GM12878 (cell line): ENCODE measurements at regions not wholly inside any gene's neighbourhood (a gene's known extent, or its start where the extent isn't known, plus 50 kb on each side); places are given as distances from the start of the nearest gene placed in this dataset.

ENCODE experiments used
- ATAC-seq: fragments of 200-7000 bp; cut with Tn5 transposase; 3 replicates; pipeline ENCODE4 v1.9.1; 2020; ENCODE audit warnings: mild to moderate bottlenecking, moderate library complexity
- BruUV-seq: library from RNA; stranded (reverse); fragments of 400-500 nt; replicated peaks from 2 replicates; lab custom pipeline; 2021; lab: Mats Ljungman, UMichigan
- CTCF ChIA-PET: fragments of 300-600 bp; sonication (Branson Sonifier 250); formaldehyde crosslinking; extraction: SDS; loops from one replicate; lab custom pipeline; 2021; ENCODE audit warnings: inconsistent platforms; lab: Yijun Ruan, JAX
- POLR2A ChIA-PET: fragments of 350-600 bp; formaldehyde crosslinking; extraction: SDS; loops from one replicate; lab custom pipeline; 2021; ENCODE audit warnings: inconsistent platforms; lab: Charles Lee
- RAD21 ChIA-PET: fragments of 300-600 bp; sonication (Branson Sonifier 250); formaldehyde crosslinking; loops from one replicate; lab custom pipeline; 2023; ENCODE audit warnings: antibody characterized with exemption; ENCODE audit not compliant: unreplicated experiment; lab: Charles Lee
- SMC1A ChIA-PET: fragments of 300-600 bp; sonication (Branson Sonifier 250); formaldehyde crosslinking; loops from one replicate; lab custom pipeline; 2023; ENCODE audit not compliant: unreplicated experiment, uncharacterized antibody; lab: Charles Lee
- DNase-seq: peaks from one replicate; pipeline ENCODE4 v3.0.0-alpha.2; 2011; ENCODE audit warnings: low read depth, low spot score
- FAIRE-seq: peaks from 3 replicates; lab custom pipeline; 2011; peaks lifted over from hg19 to GRCh38; lab: Jason Lieb, UNC
- H2AFZ ChIP-seq: 2 replicates; pipeline ENCODE4 v1.6.0; 2011; ENCODE audit warnings: low read depth, low read length, control low read depth; ENCODE audit not compliant: control insufficient read depth
- H3K27ac ChIP-seq: 2 replicates; pipeline ENCODE4 v1.5.1; 2011; ENCODE audit warnings: control low read depth; ENCODE audit not compliant: control insufficient read depth, insufficient read depth
- H3K27me3 ChIP-seq, 2 experiments: replicated peaks in 1 of 2; 2 replicates each; pipeline versions ENCODE4 v1.6.0 to v1.6.1; 2011; ENCODE audit warnings: low read length in 1 of 2; ENCODE audit not compliant: control insufficient read depth in 2 of 2, insufficient read depth in 2 of 2
- H3K36me3 ChIP-seq, 2 experiments: 2 replicates each; pipeline ENCODE4 v1.5.1; 2011; ENCODE audit warnings: low read length in 1 of 2; ENCODE audit not compliant: control insufficient read depth in 2 of 2, insufficient read depth in 2 of 2
- H3K4me1 ChIP-seq: 2 replicates; pipeline ENCODE4 v1.6.1; 2011; ENCODE audit warnings: mild to moderate bottlenecking, low read length, moderate library complexity, mixed read lengths; ENCODE audit not compliant: control insufficient read depth, insufficient read depth
- H3K4me2 ChIP-seq: 2 replicates; pipeline ENCODE4 v1.6.0; 2011; ENCODE audit warnings: control low read depth; ENCODE audit not compliant: control insufficient read depth, insufficient read depth
- H3K4me3 ChIP-seq: fragments of 200-600 bp; sonication (generic); 2 replicates; pipeline ENCODE4 v1.5.1; 2016
- H3K79me2 ChIP-seq: 2 replicates; pipeline ENCODE4 v1.6.0; 2011; ENCODE audit warnings: low read length; ENCODE audit not compliant: control insufficient read depth, insufficient read depth
- H3K9ac ChIP-seq: 2 replicates; pipeline ENCODE4 v1.8.0; 2011; ENCODE audit warnings: low read length, control low read depth, mixed read lengths; ENCODE audit not compliant: control insufficient read depth, insufficient read depth
- H3K9me3 ChIP-seq: replicated peaks from 3 replicates; pipeline ENCODE4 v1.5.1; 2011; ENCODE audit warnings: mild to moderate bottlenecking, low read length; ENCODE audit not compliant: control insufficient read depth, insufficient read depth
- H4K20me1 ChIP-seq: 2 replicates; pipeline ENCODE4 v1.6.0; 2011; ENCODE audit not compliant: control insufficient read depth, insufficient read depth
- CEBPZ ChIP-seq: fragments of 150-350 bp; IDR thresholded peaks from 2 replicates; pipeline ENCODE4 v1.6.1; 2016; ENCODE audit warnings: low read depth, low read length
- PKNOX1 ChIP-seq: fragments of 450-650 bp; IDR thresholded peaks from 2 replicates; pipeline ENCODE4 v1.6.1; 2016; ENCODE audit warnings: mild to moderate bottlenecking
- RBBP5 ChIP-seq: fragments of 200-600 bp; sonication (generic); conservative IDR thresholded peaks from 2 replicates; pipeline ENCODE4 v1.6.1; 2016
- RCOR1 ChIP-seq: conservative IDR thresholded peaks from 2 replicates; pipeline ENCODE4 v1.6.1; 2012; ENCODE audit warnings: low read depth, low read length, improper control_type of control experiment
- SIN3A ChIP-seq: IDR thresholded peaks from 2 replicates; pipeline ENCODE4 v1.6.1; 2012; ENCODE audit warnings: low read depth, low read length, improper control_type of control experiment
- SUPT20H ChIP-seq: IDR thresholded peaks from 2 replicates; pipeline ENCODE4 v1.6.1; 2011; ENCODE audit warnings: low read depth, mild to moderate bottlenecking, low read length, moderate library complexity, borderline replicate concordance; ENCODE audit not compliant: control insufficient read depth
- USF2 ChIP-seq: IDR thresholded peaks from 2 replicates; pipeline ENCODE4 v1.6.1; 2011; ENCODE audit warnings: low read depth, low read length, improper control_type of control experiment, borderline replicate concordance
- YY1 ChIP-seq: IDR thresholded peaks from 2 replicates; pipeline ENCODE4 v1.6.1; 2011; ENCODE audit warnings: low read depth, mild to moderate bottlenecking, low read length
- ZBTB11 ChIP-seq: fragments of 450-650 bp; formaldehyde crosslinking; IDR thresholded peaks from 2 replicates; pipeline ENCODE4 v1.5.0; 2022; ENCODE audit warnings: mild to moderate bottlenecking, missing genetic modification characterization
- ZNF24 ChIP-seq: fragments of 450-650 bp; IDR thresholded peaks from 2 replicates; pipeline ENCODE4 v1.6.1; 2017; ENCODE audit warnings: antibody characterized with exemption, mild to moderate bottlenecking
- WGBS: methylation state at CpG from one replicate; pipeline ENCODE4 v1.1.6; 2016; ENCODE audit warnings: low lambda C conversion rate; ENCODE audit not compliant: insufficient replicate concordance, insufficient coverage; ENCODE audit errors: missing lambda C conversion rate; 5-methylcytosine and 5-hydroxymethylcytosine counted together
- in situ Hi-C: fragments of 300-500 bp; cut with MboI; formaldehyde crosslinking; loops from 9 replicates; pipeline ENCODE4 v1.14.3; 2018; ENCODE audit warnings: mixed read lengths
- intact Hi-C: fragments of 100-400 bp; cut with micrococcal nuclease; formaldehyde crosslinking; loops from one replicate; pipeline ENCODE4 v1.14.2; 2022; ENCODE audit not compliant: unreplicated experiment
- TF ChIP-seq, protein P1 (sequence below): fragments of 450-650 bp; formaldehyde crosslinking; IDR thresholded peaks from 2 replicates; pipeline ENCODE4 v1.4.0; 2022; ENCODE audit warnings: mild to moderate bottlenecking, moderate library complexity

DNA sequence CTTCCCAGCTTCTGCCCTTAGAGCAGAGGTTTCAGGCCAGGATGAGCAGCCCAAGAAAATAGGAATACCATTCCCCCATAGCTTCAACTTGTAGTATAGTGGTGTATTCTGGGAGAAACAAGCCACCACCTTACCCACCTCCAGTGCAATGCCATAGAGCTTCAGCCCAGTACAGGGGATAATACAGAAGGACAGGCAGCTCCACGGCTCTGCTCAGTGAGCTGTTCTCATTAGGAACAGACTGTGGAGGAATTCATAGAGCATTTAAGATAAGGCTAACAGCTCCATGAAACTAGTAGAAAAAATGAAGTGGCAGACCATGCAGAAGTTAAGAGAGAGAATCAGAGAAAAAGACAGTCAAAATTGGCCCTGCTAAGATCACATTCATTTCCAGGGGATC, 294.7 kb upstream of the POGK start:
- Histone ChIP-seq H3K36me3 (no peaks in the 10 kb centered on the region), H2AFZ (no peak overlapping the region), H3K9ac (no peak overlapping the region), H3K4me2 (no peak overlapping the region), H3K79me2 (no peaks in the 10 kb centered on the region), H4K20me1 (no peaks in the 10 kb centered on the region), H3K27ac (no peak overlapping the region), H3K9me3 (no peaks in the 10 kb centered on the region), H3K4me1 (no peaks in the 10 kb centered on the region), H3K4me3 (no peak overlapping the region), H3K27me3 (no peaks in the 10 kb centered on the region)
- no peak for FAIRE-seq
- in situ Hi-C loops (no loop called here), intact Hi-C loops (no loop called here)
- RAD21 ChIA-PET, result interaction anchor here (0.5 kb wide), 1 partner anchor 1509 kb away, joined by 3 read pairs; no protein-coding TSS in a partner anchor
- ATAC-seq, result no peak
- no TSS peak for BruUV-seq
- POLR2A ChIA-PET, result no interaction called here
- SMC1A ChIA-PET, result no interaction called here
- CTCF ChIA-PET, result no interaction called here
- no peak for DNase-seq
- WGBS, result 0% methylated on average over 1 of the region's 1 CpG
- TF ChIP-seq ZBTB11 (CRISPR knock-in tag) (no peak), CEBPZ (no peak), USF2 (no peak), RBBP5 (no peak), YY1 (no peak), SIN3A (no peak), ZNF24 (no peak), SUPT20H (no peak), RCOR1 (no peak), PKNOX1 (no peak)
- TF ChIP-seq, protein P1, sequence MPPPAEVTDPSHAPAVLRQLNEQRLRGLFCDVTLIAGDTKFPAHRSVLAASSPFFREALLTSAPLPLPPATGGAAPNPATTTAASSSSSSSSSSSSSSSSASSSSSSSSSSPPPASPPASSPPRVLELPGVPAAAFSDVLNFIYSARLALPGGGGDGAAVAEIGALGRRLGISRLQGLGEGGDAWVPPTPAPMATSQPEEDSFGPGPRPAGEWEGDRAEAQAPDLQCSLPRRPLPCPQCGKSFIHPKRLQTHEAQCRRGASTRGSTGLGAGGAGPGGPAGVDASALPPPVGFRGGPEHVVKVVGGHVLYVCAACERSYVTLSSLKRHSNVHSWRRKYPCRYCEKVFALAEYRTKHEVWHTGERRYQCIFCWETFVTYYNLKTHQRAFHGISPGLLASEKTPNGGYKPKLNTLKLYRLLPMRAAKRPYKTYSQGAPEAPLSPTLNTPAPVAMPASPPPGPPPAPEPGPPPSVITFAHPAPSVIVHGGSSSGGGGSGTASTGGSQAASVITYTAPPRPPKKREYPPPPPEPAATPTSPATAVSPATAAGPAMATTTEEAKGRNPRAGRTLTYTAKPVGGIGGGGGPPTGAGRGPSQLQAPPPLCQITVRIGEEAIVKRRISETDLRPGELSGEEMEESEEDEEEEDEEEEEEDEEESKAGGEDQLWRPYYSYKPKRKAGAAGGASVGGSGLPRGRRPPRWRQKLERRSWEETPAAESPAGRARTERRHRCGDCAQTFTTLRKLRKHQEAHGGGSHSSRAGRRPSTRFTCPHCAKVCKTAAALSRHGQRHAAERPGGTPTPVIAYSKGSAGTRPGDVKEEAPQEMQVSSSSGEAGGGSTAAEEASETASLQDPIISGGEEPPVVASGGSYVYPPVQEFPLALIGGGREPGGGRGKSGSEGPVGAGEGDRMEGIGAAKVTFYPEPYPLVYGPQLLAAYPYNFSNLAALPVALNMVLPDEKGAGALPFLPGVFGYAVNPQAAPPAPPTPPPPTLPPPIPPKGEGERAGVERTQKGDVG (CRISPR knock-in tag), result no peak
